Sigmoid colon (tissue), 6 donors: ENCODE measurements at regions not wholly inside any gene's neighbourhood (a gene's known extent, or its start where the extent isn't known, plus 50 kb on each side); places are given as distances from the start of the nearest gene placed in this dataset.

Experiments
- DNase-seq: peaks from one replicate; pipeline ENCODE4 v3.0.0-alpha.2; 2019
- H3K27ac ChIP-seq, 4 donors: fragments of 200-600 bp; sonication (generic); one replicate each; pipeline ENCODE4 v1.5.1; 2016 to 2019; ENCODE audit warnings: mild to moderate bottlenecking in 1 of 4
- H3K27me3 ChIP-seq, 3 donors: fragments of 200-600 bp; sonication (generic); one replicate each; pipeline ENCODE4 v1.5.1; 2019; ENCODE audit warnings: mild to moderate bottlenecking in 1 of 3
- H3K36me3 ChIP-seq, 4 donors: fragments of 200-600 bp; sonication (generic); one replicate each; pipeline ENCODE4 v1.5.1; 2016 to 2019
- H3K4me1 ChIP-seq, 4 donors: fragments of 200-600 bp; sonication (generic); one replicate each; pipeline ENCODE4 v1.5.1; 2017 to 2019
- H3K4me3 ChIP-seq, 4 donors: fragments of 200-600 bp; sonication (generic); one replicate each; pipeline ENCODE4 v1.5.1; 2017 to 2019; ENCODE audit warnings: mild to moderate bottlenecking in 2 of 4, moderate library complexity in 1 of 4
- H3K9me3 ChIP-seq, 4 donors: fragments of 200-600 bp in 3 of 4; sonication (generic) in 3 of 4; one replicate each; pipeline versions ENCODE4 v1.5.1 to v1.6.1; 2013 to 2019
- EP300 ChIP-seq, 4 donors: sonication (generic); formaldehyde crosslinking; IDR thresholded peaks; one replicate each; pipeline ENCODE4 v1.6.1; 2017; ENCODE audit warnings: antibody characterized with exemption in 4 of 4
- POLR2A ChIP-seq, 2 donors: fragments of 450-650 bp; IDR thresholded peaks; one replicate each; pipeline ENCODE4 v1.6.1; 2016; ENCODE audit warnings: antibody characterized with exemption in 2 of 2, mild to moderate bottlenecking in 2 of 2, moderate library complexity in 2 of 2
- POLR2AphosphoS5 ChIP-seq, 4 donors: sonication (generic); formaldehyde crosslinking; IDR thresholded peaks; one replicate each; pipeline ENCODE4 v1.6.1; 2017; ENCODE audit warnings: antibody characterized with exemption in 4 of 4
- WGBS, 2 donors: extraction: QIAGEN DNeasy Blood & Tissue Kit; methylation state at CpG; one replicate each; pipeline ENCODE4 v1.1.7; 2013; 5-methylcytosine and 5-hydroxymethylcytosine counted together
- intact Hi-C: fragments of 100-400 bp; cut with DNase I; formaldehyde crosslinking; loops from one replicate; pipeline ENCODE4 v1.15.1; 2023
- TF ChIP-seq, protein P1 (sequence below), 4 experiments: fragments of 450-650 bp in 3 of 4; fragments of 200-600 bp in 1 of 4; IDR thresholded peaks; one replicate each; pipeline ENCODE4 v1.5.1; 2016 to 2019; ENCODE audit warnings: antibody characterized with exemption in 4 of 4, mild to moderate bottlenecking in 3 of 4, moderate library complexity in 2 of 4
- donor health status: healthy with polysubstance abuse.
- donor health status: healthy.

- Histone ChIP-seq H3K9me3 (no peaks in the 10 kb centered on the region), H3K4me1 (no peaks in the 10 kb centered on the region), H3K36me3 (no peaks in the 10 kb centered on the region), H3K27ac (no peak overlapping the region), H3K27me3 (no peaks in the 10 kb centered on the region), H3K4me3 (no peak overlapping the region)
- intact Hi-C loops: no loop called here
- DNase-seq: no peak
- TF ChIP-seq EP300 (IDR thresholded peaks at IDR 0.05): no peak
- TF ChIP-seq, protein P1, sequence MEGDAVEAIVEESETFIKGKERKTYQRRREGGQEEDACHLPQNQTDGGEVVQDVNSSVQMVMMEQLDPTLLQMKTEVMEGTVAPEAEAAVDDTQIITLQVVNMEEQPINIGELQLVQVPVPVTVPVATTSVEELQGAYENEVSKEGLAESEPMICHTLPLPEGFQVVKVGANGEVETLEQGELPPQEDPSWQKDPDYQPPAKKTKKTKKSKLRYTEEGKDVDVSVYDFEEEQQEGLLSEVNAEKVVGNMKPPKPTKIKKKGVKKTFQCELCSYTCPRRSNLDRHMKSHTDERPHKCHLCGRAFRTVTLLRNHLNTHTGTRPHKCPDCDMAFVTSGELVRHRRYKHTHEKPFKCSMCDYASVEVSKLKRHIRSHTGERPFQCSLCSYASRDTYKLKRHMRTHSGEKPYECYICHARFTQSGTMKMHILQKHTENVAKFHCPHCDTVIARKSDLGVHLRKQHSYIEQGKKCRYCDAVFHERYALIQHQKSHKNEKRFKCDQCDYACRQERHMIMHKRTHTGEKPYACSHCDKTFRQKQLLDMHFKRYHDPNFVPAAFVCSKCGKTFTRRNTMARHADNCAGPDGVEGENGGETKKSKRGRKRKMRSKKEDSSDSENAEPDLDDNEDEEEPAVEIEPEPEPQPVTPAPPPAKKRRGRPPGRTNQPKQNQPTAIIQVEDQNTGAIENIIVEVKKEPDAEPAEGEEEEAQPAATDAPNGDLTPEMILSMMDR (IDR thresholded peaks at IDR 0.05): no peak
- no peak for TF ChIP-seq POLR2AphosphoS5 (IDR thresholded peaks at IDR 0.05)
- TF ChIP-seq POLR2A (IDR thresholded peaks at IDR 0.05): no peak
Measured at GRCh38 chr5:117486879-117487391, 912.3 kb upstream of the SEMA6A start.

- TF ChIP-seq, protein P1 (IDR thresholded peaks at IDR 0.05): no peak
- TF ChIP-seq POLR2AphosphoS5 (IDR thresholded peaks at IDR 0.05) (no peak), EP300 (IDR thresholded peaks at IDR 0.05) (no peak), POLR2A (IDR thresholded peaks at IDR 0.05) (no peak)
- H3K36me3 ChIP-seq: no peaks in the 10 kb centered on the region
- intact Hi-C loops: no loop called here
Measured at GRCh38 chr5:117486261-117486660, 911.6 kb upstream of the SEMA6A start.

DNA sequence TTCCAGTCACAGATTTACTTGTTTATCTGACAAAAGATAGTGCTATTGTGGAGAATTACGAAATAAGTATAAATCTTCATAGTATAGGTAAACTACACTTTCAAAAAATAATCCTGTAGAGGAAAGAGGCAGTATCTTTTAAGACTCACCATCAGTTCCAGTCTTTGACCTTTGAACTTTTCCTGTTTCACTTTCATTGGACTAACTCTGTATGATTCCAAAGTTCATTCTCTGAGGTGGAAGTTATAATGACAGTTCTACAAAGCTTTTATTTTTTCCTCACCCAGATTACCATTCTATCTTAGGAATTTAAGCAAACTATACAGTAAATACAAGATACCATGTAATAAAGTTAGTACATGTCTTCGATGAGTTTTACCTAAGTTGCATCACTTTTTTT lies 901.3 kb upstream of the SEMA6A start:
- intact Hi-C loops: no loop called here
- no peaks in the 10 kb centered on the region for H3K27me3 ChIP-seq
- H3K4me3 ChIP-seq: no peak overlapping the region
- WGBS, 2 donors: 43 to 75% methylated on average over 2 of the region's 2 CpGs
- H3K4me1 ChIP-seq: peaks cover 0 to 11% (median 0%) of the 10 kb centered on the region in 4 donors
- TF ChIP-seq POLR2A (IDR thresholded peaks at IDR 0.05) (no peak), EP300 (IDR thresholded peaks at IDR 0.05) (no peak), POLR2AphosphoS5 (IDR thresholded peaks at IDR 0.05) (no peak)
- TF ChIP-seq, protein P1 (IDR thresholded peaks at IDR 0.05): no peak
- DNase-seq: no peak
- H3K9me3 ChIP-seq: no peaks in the 10 kb centered on the region
- H3K36me3 ChIP-seq: no peaks in the 10 kb centered on the region
- no peak overlapping the region for H3K27ac ChIP-seq

More at GRCh38 chr5:117486261-117486660, 911.6 kb upstream of the SEMA6A start:
- DNase-seq: no peak
- no peaks in the 10 kb centered on the region for H3K9me3 ChIP-seq
- H3K27ac ChIP-seq: no peak overlapping the region
- no peaks in the 10 kb centered on the region for H3K4me1 ChIP-seq
- H3K27me3 ChIP-seq: no peaks in the 10 kb centered on the region
- H3K4me3 ChIP-seq: no peak overlapping the region

- Histone ChIP-seq H3K36me3 (no peaks in the 10 kb centered on the region), H3K4me1 (peaks cover 0 to 15% (median under 1%) of the 10 kb centered on the region in 4 donors), H3K27ac (no peak overlapping the region), H3K27me3 (no peaks in the 10 kb centered on the region), H3K9me3 (no peaks in the 10 kb centered on the region), H3K4me3 (no peak overlapping the region)
- WGBS, 2 donors: 61 to 75% methylated on average over 4 of the region's 4 CpGs
- intact Hi-C loops: no loop called here
- no peak for DNase-seq
- no peak for TF ChIP-seq EP300 (IDR thresholded peaks at IDR 0.05)
- TF ChIP-seq, protein P1 (IDR thresholded peaks at IDR 0.05): no peak
- no peak for TF ChIP-seq POLR2A (IDR thresholded peaks at IDR 0.05)
- TF ChIP-seq POLR2AphosphoS5 (IDR thresholded peaks at IDR 0.05): no peak
Measured at GRCh38 chr5:117473165-117473564, 898.5 kb upstream of the SEMA6A start.
